DND-41 (cell line): ENCODE measurements at regions not wholly inside any gene's neighbourhood (a gene's known extent, or its start where the extent isn't known, plus 50 kb on each side); places are given as distances from the start of the nearest gene placed in this dataset.

Experiments used
- ATAC-seq: fragments of 200-7000 bp; cut with Tn5 transposase; 3 replicates; pipeline ENCODE4 v1.9.1; 2021; ENCODE audit warnings: low read depth; ENCODE audit not compliant: insufficient read depth
- DNase-seq: peaks from one replicate; pipeline ENCODE4 v3.0.0-alpha.2; 2020
- H2AFZ ChIP-seq: 2 replicates; pipeline ENCODE4 v1.6.0; 2012; ENCODE audit warnings: low read depth, low read length
- H3K27ac ChIP-seq: 2 replicates; pipeline ENCODE4 v1.5.1; 2012; ENCODE audit warnings: low read length, inconsistent platforms
- H3K27me3 ChIP-seq: fragments of 200-600 bp; sonication (generic); 2 replicates; pipeline ENCODE4 v1.6.0; 2012; ENCODE audit warnings: low read length, mild to moderate bottlenecking, inconsistent platforms; ENCODE audit not compliant: insufficient read depth, poor library complexity
- H3K36me3 ChIP-seq: 2 replicates; pipeline ENCODE4 v1.5.1; 2012; ENCODE audit warnings: low read length, inconsistent platforms; ENCODE audit not compliant: insufficient read depth
- H3K4me1 ChIP-seq: 2 replicates; pipeline ENCODE4 v1.5.1; 2012; ENCODE audit warnings: mild to moderate bottlenecking, low read length; ENCODE audit not compliant: insufficient read depth
- H3K4me2 ChIP-seq: 2 replicates; pipeline ENCODE4 v1.6.0; 2012; ENCODE audit warnings: mild to moderate bottlenecking, moderate library complexity, low read length, inconsistent platforms; ENCODE audit not compliant: insufficient read depth
- H3K4me3 ChIP-seq, 2 experiments: fragments of 200-600 bp in 1 of 2; shearing (Covaris generic) in 1 of 2; 2 replicates each; pipeline ENCODE4 v1.5.1; 2012 to 2016; ENCODE audit warnings: inconsistent platforms in 2 of 2, low read length in 2 of 2, mild to moderate bottlenecking in 2 of 2, low read depth in 1 of 2, moderate library complexity in 1 of 2
- H3K79me2 ChIP-seq: 2 replicates; pipeline ENCODE4 v1.6.0; 2012; ENCODE audit warnings: low read length, inconsistent platforms; ENCODE audit not compliant: insufficient read depth
- H3K9ac ChIP-seq: 2 replicates; pipeline ENCODE4 v1.6.0; 2012; ENCODE audit warnings: low read depth, mild to moderate bottlenecking, inconsistent platforms, low read length, moderate library complexity
- H3K9me3 ChIP-seq: 2 replicates; pipeline ENCODE4 v1.5.1; 2012; ENCODE audit warnings: low read length, moderate library complexity, mild to moderate bottlenecking, inconsistent platforms; ENCODE audit not compliant: insufficient read depth, severe bottlenecking
- H4K20me1 ChIP-seq: 2 replicates; pipeline ENCODE4 v1.6.0; 2012; ENCODE audit warnings: low read length; ENCODE audit not compliant: insufficient read depth
- EZH2 ChIP-seq: IDR thresholded peaks from 3 replicates; pipeline ENCODE4 v1.6.1; 2012; ENCODE audit warnings: borderline replicate concordance, low read depth, mild to moderate bottlenecking, moderate library complexity, low read length, inconsistent platforms; ENCODE audit not compliant: severe bottlenecking
- TF ChIP-seq, protein P1 (sequence below): IDR thresholded peaks from 2 replicates; pipeline ENCODE4 v1.5.1; 2012; ENCODE audit warnings: borderline replicate concordance, low read length, moderate library complexity, mild to moderate bottlenecking; ENCODE audit not compliant: poor library complexity, severe bottlenecking; ENCODE audit errors: extremely low read depth

DNA sequence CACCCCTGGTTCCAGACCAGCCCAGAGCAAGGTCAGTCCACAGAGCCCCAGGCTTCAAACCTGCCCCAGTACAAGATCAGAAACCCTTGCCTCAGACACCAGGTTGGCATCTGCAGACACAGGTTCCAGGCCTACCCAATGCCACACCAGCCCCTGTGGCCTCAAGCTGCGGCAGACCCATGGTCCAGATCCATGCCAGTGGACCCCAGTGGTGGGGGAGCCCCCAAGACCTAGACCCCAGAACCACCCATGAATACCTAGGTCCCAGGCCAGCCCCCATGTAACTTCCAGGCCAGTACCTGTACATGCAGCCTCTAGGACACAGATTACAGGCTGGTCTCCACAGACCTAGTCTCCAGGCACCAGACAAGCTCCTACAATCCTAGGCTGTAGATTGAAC lies 1019.3 kb downstream of the JRKL start:
- no peak for ATAC-seq
- Histone ChIP-seq H3K4me1 (no peaks in the 10 kb centered on the region), H3K4me3 (no peak overlapping the region), H3K27me3 (no peaks in the 10 kb centered on the region), H2AFZ (no peak overlapping the region), H3K4me2 (no peak overlapping the region), H4K20me1 (no peaks in the 10 kb centered on the region), H3K36me3 (no peaks in the 10 kb centered on the region), H3K9me3 (peaks cover 7% of the 10 kb centered on the region), H3K9ac (no peak overlapping the region), H3K27ac (no peak overlapping the region), H3K79me2 (no peaks in the 10 kb centered on the region)
- no peak for TF ChIP-seq EZH2
- TF ChIP-seq, protein P1, sequence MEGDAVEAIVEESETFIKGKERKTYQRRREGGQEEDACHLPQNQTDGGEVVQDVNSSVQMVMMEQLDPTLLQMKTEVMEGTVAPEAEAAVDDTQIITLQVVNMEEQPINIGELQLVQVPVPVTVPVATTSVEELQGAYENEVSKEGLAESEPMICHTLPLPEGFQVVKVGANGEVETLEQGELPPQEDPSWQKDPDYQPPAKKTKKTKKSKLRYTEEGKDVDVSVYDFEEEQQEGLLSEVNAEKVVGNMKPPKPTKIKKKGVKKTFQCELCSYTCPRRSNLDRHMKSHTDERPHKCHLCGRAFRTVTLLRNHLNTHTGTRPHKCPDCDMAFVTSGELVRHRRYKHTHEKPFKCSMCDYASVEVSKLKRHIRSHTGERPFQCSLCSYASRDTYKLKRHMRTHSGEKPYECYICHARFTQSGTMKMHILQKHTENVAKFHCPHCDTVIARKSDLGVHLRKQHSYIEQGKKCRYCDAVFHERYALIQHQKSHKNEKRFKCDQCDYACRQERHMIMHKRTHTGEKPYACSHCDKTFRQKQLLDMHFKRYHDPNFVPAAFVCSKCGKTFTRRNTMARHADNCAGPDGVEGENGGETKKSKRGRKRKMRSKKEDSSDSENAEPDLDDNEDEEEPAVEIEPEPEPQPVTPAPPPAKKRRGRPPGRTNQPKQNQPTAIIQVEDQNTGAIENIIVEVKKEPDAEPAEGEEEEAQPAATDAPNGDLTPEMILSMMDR = no peak
- no peak for DNase-seq

DNA sequence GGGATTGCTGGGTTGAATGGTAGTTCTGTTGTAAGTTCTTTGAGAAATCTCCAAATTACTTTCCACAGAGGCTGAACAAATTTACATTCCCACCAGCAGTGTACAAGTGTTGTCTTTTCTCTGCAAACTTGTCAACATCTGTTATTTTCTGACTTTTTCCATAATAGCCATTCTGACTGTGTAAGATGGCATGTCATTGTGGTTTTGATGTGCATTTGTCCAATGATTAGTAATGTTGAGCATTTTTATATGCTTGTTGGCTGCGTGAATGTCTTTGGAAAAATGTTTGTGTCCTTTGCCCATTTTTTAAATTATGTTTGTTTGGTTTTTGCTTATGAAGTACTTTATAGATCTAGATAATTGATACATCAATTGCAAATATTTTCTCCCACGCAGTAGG lies 1025.0 kb downstream of the JRKL start:
- ATAC-seq (no peak), DNase-seq (no peak)
- Histone ChIP-seq H3K9ac (no peak overlapping the region), H3K79me2 (no peaks in the 10 kb centered on the region), H3K9me3 (peaks cover 3% of the 10 kb centered on the region), H4K20me1 (no peaks in the 10 kb centered on the region), H2AFZ (no peak overlapping the region), H3K4me3 (no peak overlapping the region), H3K4me2 (no peak overlapping the region), H3K27me3 (no peaks in the 10 kb centered on the region), H3K4me1 (no peaks in the 10 kb centered on the region), H3K27ac (no peak overlapping the region), H3K36me3 (no peaks in the 10 kb centered on the region)
- TF ChIP-seq EZH2 = no peak
- TF ChIP-seq, protein P1 = no peak

DNA sequence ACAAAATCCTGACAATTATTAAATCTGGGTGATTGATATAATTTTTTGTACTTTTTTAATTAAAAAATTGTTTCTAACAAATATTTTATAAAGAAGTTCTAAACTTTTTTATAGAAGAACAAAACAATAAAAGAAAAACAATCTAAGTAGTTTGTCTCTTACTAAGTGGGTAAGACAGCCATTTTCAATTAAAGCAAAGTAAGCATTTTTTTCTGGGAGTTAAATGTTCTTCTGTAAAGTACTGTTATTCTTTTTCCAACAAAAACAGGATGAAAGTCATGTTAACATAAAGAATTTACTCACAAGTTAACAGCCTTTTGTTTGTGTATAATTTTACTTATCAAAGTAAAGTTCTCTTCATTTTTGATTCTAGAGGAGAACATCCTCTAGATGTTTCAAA lies 1029.9 kb downstream of the JRKL start:
- H3K4me1 ChIP-seq = no peaks in the 10 kb centered on the region
- no peaks in the 10 kb centered on the region for H3K36me3 ChIP-seq
- no peaks in the 10 kb centered on the region for H3K27me3 ChIP-seq
- TF ChIP-seq EZH2 = no peak
- TF ChIP-seq, protein P1 = no peak
- ATAC-seq (no peak), DNase-seq (no peak)
- H3K79me2 ChIP-seq = no peaks in the 10 kb centered on the region
- no peak overlapping the region for H3K9ac ChIP-seq
- no peak overlapping the region for H3K4me3 ChIP-seq
- H3K9me3 ChIP-seq = no peaks in the 10 kb centered on the region
- no peak overlapping the region for H3K4me2 ChIP-seq
- H4K20me1 ChIP-seq = no peaks in the 10 kb centered on the region
- H2AFZ ChIP-seq = no peak overlapping the region
- no peak overlapping the region for H3K27ac ChIP-seq

DNA sequence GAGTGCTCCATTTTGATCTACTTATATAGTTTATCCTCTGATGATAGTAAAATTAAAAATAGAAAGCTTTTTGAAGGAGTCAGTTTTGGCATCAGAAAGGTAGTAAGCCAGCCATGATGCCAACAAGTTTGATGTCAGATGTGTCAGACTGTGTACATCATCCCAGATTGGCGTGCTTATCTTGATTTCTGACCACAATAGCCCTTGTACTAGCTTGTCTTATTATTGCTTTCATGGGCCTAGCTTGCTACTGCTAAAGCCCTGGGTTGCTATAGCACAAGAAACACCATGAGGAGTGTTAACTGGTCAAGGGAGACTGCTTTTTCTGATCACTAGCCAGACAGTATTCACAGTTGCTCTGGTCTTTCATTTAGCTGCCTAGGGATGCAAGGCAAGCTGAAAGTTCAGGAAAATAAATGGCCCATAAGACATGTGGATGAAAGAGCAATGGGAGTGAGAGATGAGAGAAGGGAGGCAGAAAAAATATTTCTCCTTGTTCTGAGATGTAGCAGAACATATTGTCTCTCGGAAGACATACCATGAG lies 1038.5 kb downstream of the JRKL start:
- Histone ChIP-seq H3K4me1 (no peaks in the 10 kb centered on the region), H3K4me2 (no peak overlapping the region), H3K9ac (no peak overlapping the region), H3K27ac (no peak overlapping the region), H3K9me3 (no peaks in the 10 kb centered on the region), H3K79me2 (no peaks in the 10 kb centered on the region), H4K20me1 (no peaks in the 10 kb centered on the region), H2AFZ (no peak overlapping the region), H3K36me3 (no peaks in the 10 kb centered on the region), H3K27me3 (no peaks in the 10 kb centered on the region), H3K4me3 (no peak overlapping the region)
- no peak for TF ChIP-seq EZH2
- TF ChIP-seq, protein P1 = no peak
- ATAC-seq (no peak), DNase-seq (no peak)
